Mesendoderm (in vitro differentiated cells): ENCODE measurements at regions not wholly inside any gene's neighbourhood (a gene's known extent, or its start where the extent isn't known, plus 50 kb on each side); places are given as distances from the start of the nearest gene placed in this dataset.

ENCODE experiments used
- DNase-seq: peaks from one replicate; pipeline ENCODE4 v3.0.0; 2013
- H2AK5ac ChIP-seq: 2 replicates; pipeline ENCODE4 v1.6.1; 2013; ENCODE audit warnings: low read length, inconsistent platforms
- H2BK120ac ChIP-seq: 2 replicates; pipeline ENCODE4 v1.6.1; 2013; ENCODE audit warnings: low read depth, mild to moderate bottlenecking, low read length, moderate library complexity, mixed read lengths
- H2BK15ac ChIP-seq: replicated peaks from 2 replicates; pipeline ENCODE4 v1.6.1; 2013; ENCODE audit warnings: low read depth, mild to moderate bottlenecking, moderate library complexity
- H2BK5ac ChIP-seq: 2 replicates; pipeline ENCODE4 v1.6.1; 2013; ENCODE audit warnings: low read length, inconsistent platforms
- H3K18ac ChIP-seq: 2 replicates; pipeline ENCODE4 v1.6.1; 2013; ENCODE audit warnings: mild to moderate bottlenecking, low read length, mixed read lengths
- H3K23ac ChIP-seq: one replicate; pipeline ENCODE4 v1.6.1; 2013; ENCODE audit warnings: low read length
- H3K27ac ChIP-seq: 2 replicates; pipeline ENCODE4 v1.5.1; 2013; ENCODE audit warnings: low read depth, mild to moderate bottlenecking, inconsistent platforms, low read length, moderate library complexity
- H3K27me3 ChIP-seq: 2 replicates; pipeline ENCODE4 v1.6.1; 2013; ENCODE audit warnings: low read length, control low read depth, mild to moderate bottlenecking, inconsistent platforms; ENCODE audit not compliant: insufficient read depth, poor library complexity
- H3K36me3 ChIP-seq: 2 replicates; pipeline ENCODE4 v1.6.1; 2013; ENCODE audit warnings: low read length, inconsistent platforms; ENCODE audit not compliant: control insufficient read depth, insufficient read depth
- H3K4ac ChIP-seq: one replicate; pipeline ENCODE4 v1.6.1; 2013; ENCODE audit warnings: low read depth, mild to moderate bottlenecking, low read length, moderate library complexity
- H3K4me1 ChIP-seq: 2 replicates; pipeline ENCODE4 v1.6.1; 2013; ENCODE audit warnings: low read depth, low read length, inconsistent platforms; ENCODE audit not compliant: control insufficient read depth
- H3K4me2 ChIP-seq: 2 replicates; pipeline ENCODE4 v1.6.1; 2013; ENCODE audit warnings: low read length
- H3K4me3 ChIP-seq: 2 replicates; pipeline ENCODE4 v1.5.1; 2013; ENCODE audit warnings: mild to moderate bottlenecking, low read length
- H3K56ac ChIP-seq: one replicate; pipeline ENCODE4 v1.6.1; 2013; ENCODE audit warnings: low read length
- H3K79me1 ChIP-seq: 2 replicates; pipeline ENCODE4 v1.6.1; 2013; ENCODE audit warnings: low read length, inconsistent platforms
- H3K79me2 ChIP-seq: 2 replicates; pipeline ENCODE4 v1.6.1; 2013; ENCODE audit warnings: mild to moderate bottlenecking, low read length; ENCODE audit not compliant: control insufficient read depth, insufficient read depth
- H3K9ac ChIP-seq: 2 replicates; pipeline ENCODE4 v1.6.1; 2013; ENCODE audit warnings: low read length, inconsistent platforms
- H4K5ac ChIP-seq: one replicate; pipeline ENCODE4 v1.6.1; 2013; ENCODE audit warnings: low read length
- H4K8ac ChIP-seq: one replicate; pipeline ENCODE4 v1.6.1; 2013; ENCODE audit warnings: low read depth, mild to moderate bottlenecking, control low read depth, low read length, moderate library complexity
- WGBS: extraction: QIAGEN DNeasy Blood & Tissue Kit; methylation state at CpG from one replicate; pipeline ENCODE4 v1.1.7; 2013; ENCODE audit warnings: low lambda C conversion rate, missing lambda C conversion rate; ENCODE audit not compliant: insufficient coverage; ENCODE audit errors: extremely low coverage; 5-methylcytosine and 5-hydroxymethylcytosine counted together

DNA sequence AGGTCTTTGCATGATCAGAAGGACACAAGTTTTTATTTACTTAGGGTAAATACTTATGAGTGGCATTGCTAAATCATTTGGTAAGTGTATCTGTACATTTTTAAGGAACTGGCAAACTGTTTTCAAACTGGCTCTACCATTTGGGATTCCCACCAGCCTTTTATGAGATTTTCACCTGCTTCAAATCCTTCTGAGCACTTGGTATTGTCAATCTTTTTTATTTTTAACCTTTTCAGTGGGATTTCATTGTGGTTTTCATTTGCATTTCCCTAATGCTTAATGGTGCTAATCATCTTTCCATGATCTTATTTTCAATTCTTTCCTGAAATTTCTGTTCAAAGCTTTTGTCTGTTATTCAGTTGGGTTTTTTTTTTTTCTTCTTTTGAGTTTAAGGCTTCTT lies 475.6 kb downstream of the MAN2A1 start:
- no peak overlapping the region for H3K23ac ChIP-seq
- no peak overlapping the region for H3K18ac ChIP-seq
- no peaks in the 10 kb centered on the region for H3K36me3 ChIP-seq
- no peak overlapping the region for H3K4ac ChIP-seq
- no peak overlapping the region for H3K4me3 ChIP-seq
- H2BK15ac ChIP-seq = no peak overlapping the region
- no peaks in the 10 kb centered on the region for H3K79me2 ChIP-seq
- no peak for DNase-seq
- H2BK120ac ChIP-seq = no peak overlapping the region
- no peaks in the 10 kb centered on the region for H3K27me3 ChIP-seq
- H3K56ac ChIP-seq = no peak overlapping the region
- H3K79me1 ChIP-seq = no peaks in the 10 kb centered on the region
- H2AK5ac ChIP-seq = no peak overlapping the region
- H3K27ac ChIP-seq = no peak overlapping the region
- no peak overlapping the region for H4K8ac ChIP-seq
- no peak overlapping the region for H4K5ac ChIP-seq
- no peak overlapping the region for H3K4me2 ChIP-seq
- no peaks in the 10 kb centered on the region for H3K4me1 ChIP-seq
- no peak overlapping the region for H2BK5ac ChIP-seq
- H3K9ac ChIP-seq = no peak overlapping the region

- Histone ChIP-seq H4K5ac (no peak overlapping the region), H3K4me1 (no peaks in the 10 kb centered on the region), H3K36me3 (no peaks in the 10 kb centered on the region), H3K27ac (no peak overlapping the region), H3K27me3 (no peaks in the 10 kb centered on the region), H3K18ac (no peak overlapping the region), H3K79me1 (no peaks in the 10 kb centered on the region), H4K8ac (no peak overlapping the region), H3K4ac (no peak overlapping the region), H3K9ac (no peak overlapping the region), H2BK120ac (no peak overlapping the region), H3K23ac (no peak overlapping the region), H2BK5ac (no peak overlapping the region), H3K4me2 (no peak overlapping the region), H2BK15ac (no peak overlapping the region), H3K4me3 (no peak overlapping the region), H3K56ac (no peak overlapping the region), H2AK5ac (no peak overlapping the region), H3K79me2 (no peaks in the 10 kb centered on the region)
- WGBS = no CpG with 5 or more reads among the region's 2 CpGs
- no peak for DNase-seq
Measured at GRCh38 chr5:110167384-110167783, 477.7 kb downstream of the MAN2A1 start.

GRCh38 chr5:110169461-110169860 lies 479.7 kb downstream of the MAN2A1 start:
- no CpG with 5 or more reads among the region's 2 CpGs for WGBS
- no peak overlapping the region for H3K23ac ChIP-seq
- no peaks in the 10 kb centered on the region for H3K79me2 ChIP-seq
- H3K18ac ChIP-seq = no peak overlapping the region
- H3K4ac ChIP-seq = no peak overlapping the region
- H2BK5ac ChIP-seq = no peak overlapping the region
- H3K27ac ChIP-seq = no peak overlapping the region
- H2BK15ac ChIP-seq = no peak overlapping the region
- no peaks in the 10 kb centered on the region for H3K36me3 ChIP-seq
- H2BK120ac ChIP-seq = no peak overlapping the region
- H3K4me3 ChIP-seq = no peak overlapping the region
- H3K4me2 ChIP-seq = no peak overlapping the region
- H3K56ac ChIP-seq = no peak overlapping the region
- no peaks in the 10 kb centered on the region for H3K4me1 ChIP-seq
- H3K27me3 ChIP-seq = no peaks in the 10 kb centered on the region
- no peak overlapping the region for H2AK5ac ChIP-seq
- no peak overlapping the region for H4K8ac ChIP-seq
- H3K9ac ChIP-seq = no peak overlapping the region
- DNase-seq = no peak
- no peaks in the 10 kb centered on the region for H3K79me1 ChIP-seq
- no peak overlapping the region for H4K5ac ChIP-seq

GRCh38 chr5:110177729-110178128 lies 488.0 kb downstream of the MAN2A1 start:
- no peak overlapping the region for H2BK120ac ChIP-seq

DNA sequence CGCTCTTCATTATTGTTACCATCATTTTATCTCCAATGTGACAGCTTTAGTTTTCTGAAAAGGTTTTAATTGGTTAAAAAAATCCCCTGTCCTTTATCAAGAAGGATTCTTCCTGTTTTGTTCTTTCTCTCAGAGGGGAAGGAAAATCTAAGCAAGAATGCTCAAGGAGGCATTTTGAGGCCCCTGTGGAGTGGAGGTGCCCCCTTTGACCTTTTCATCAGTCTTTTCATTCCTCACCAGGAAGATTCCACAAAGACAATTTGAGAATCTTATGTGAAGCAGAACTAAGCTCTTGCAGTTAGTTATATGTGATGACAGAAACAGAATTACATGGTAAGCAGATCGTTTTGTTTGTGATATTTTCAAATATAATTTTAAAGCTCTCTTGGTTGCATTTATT lies 489.6 kb downstream of the MAN2A1 start:
- Histone ChIP-seq H3K4me2 (no peak overlapping the region), H4K8ac (no peak overlapping the region), H3K79me1 (no peaks in the 10 kb centered on the region), H2BK15ac (no peak overlapping the region), H2AK5ac (no peak overlapping the region), H3K4ac (no peak overlapping the region), H4K5ac (no peak overlapping the region), H3K27me3 (no peaks in the 10 kb centered on the region), H3K18ac (no peak overlapping the region), H3K9ac (no peak overlapping the region), H3K79me2 (no peaks in the 10 kb centered on the region), H3K56ac (no peak overlapping the region), H3K23ac (no peak overlapping the region), H2BK120ac (no peak overlapping the region), H3K27ac (no peak overlapping the region), H3K36me3 (no peaks in the 10 kb centered on the region), H3K4me3 (no peak overlapping the region), H2BK5ac (no peak overlapping the region), H3K4me1 (no peaks in the 10 kb centered on the region)
- peak; percentile 53 for DNase-seq
- WGBS = no CpG with 5 or more reads among the region's 2 CpGs

More at GRCh38 chr5:110177729-110178128, 488.0 kb downstream of the MAN2A1 start:
- Histone ChIP-seq H3K36me3 (no peaks in the 10 kb centered on the region), H3K4me2 (no peak overlapping the region), H2AK5ac (no peak overlapping the region), H3K4ac (no peak overlapping the region), H4K8ac (no peak overlapping the region), H3K27ac (no peak overlapping the region), H3K79me1 (no peaks in the 10 kb centered on the region), H3K9ac (no peak overlapping the region), H3K4me3 (no peak overlapping the region), H2BK5ac (no peak overlapping the region), H3K27me3 (no peaks in the 10 kb centered on the region), H3K79me2 (no peaks in the 10 kb centered on the region), H3K56ac (no peak overlapping the region), H2BK15ac (no peak overlapping the region), H3K23ac (no peak overlapping the region), H3K4me1 (no peaks in the 10 kb centered on the region), H3K18ac (no peak overlapping the region), H4K5ac (no peak overlapping the region)
- no peak for DNase-seq
- no CpG with 5 or more reads among the region's 2 CpGs for WGBS

- Histone ChIP-seq H3K27me3 (no peaks in the 10 kb centered on the region), H2BK5ac (no peak overlapping the region), H3K4me3 (no peak overlapping the region), H4K5ac (no peak overlapping the region), H2BK15ac (no peak overlapping the region), H3K4me2 (no peak overlapping the region), H3K9ac (no peak overlapping the region), H3K4me1 (no peaks in the 10 kb centered on the region), H2AK5ac (no peak overlapping the region), H3K23ac (no peak overlapping the region), H4K8ac (no peak overlapping the region), H3K79me1 (no peaks in the 10 kb centered on the region), H3K56ac (no peak overlapping the region), H3K79me2 (no peaks in the 10 kb centered on the region), H3K27ac (no peak overlapping the region), H3K36me3 (no peaks in the 10 kb centered on the region), H2BK120ac (no peak overlapping the region), H3K4ac (no peak overlapping the region), H3K18ac (no peak overlapping the region)
- no peak for DNase-seq
Measured at GRCh38 chr5:110194191-110194590, 504.5 kb downstream of the MAN2A1 start.
